NCI-H2029 (cell line): ENCODE measurements at regions not wholly inside any gene's neighbourhood (a gene's known extent, or its start where the extent isn't known, plus 50 kb on each side); places are given as distances from the start of the nearest gene placed in this dataset.

Experiments
- DNase-seq: peaks from one replicate; lab custom pipeline; 2025; lab: John Stamatoyannopoulos, UW

DNA sequence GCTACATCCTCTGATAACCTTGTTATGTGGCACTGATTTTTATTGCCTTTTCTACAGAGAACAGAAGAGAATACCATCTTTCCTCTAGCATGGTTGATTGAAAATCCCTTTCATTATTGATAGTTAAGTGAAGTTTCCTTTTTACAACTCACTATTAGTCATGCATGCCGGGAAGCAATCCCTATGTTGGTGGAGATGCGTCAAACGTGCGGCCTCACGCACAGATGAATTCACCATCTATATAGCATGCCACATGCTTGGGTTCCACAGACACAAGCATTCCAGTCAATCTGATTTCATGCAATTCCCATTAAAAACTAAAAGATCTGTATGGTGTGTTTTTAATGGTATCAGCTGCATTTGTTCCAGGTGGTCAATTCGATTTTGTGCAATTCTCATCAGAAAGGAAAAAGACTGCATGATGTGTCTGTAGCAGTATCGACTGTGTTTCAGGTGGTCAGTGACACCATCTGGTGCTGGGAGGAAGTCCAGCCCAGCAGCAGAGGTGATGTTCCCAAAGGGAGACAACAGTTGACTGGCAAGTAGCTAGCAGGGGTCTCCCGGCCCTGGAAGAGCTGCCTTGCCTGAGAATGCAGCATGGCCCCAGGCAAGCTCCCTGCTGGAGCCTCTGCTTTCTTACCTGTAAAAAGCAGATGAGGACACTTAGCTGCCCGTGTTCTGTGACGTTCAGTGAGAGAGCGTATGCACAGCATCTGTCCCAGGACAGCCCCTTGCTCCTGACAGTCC lies 151.3 kb upstream of the NCK2 start:
- DNase-seq = no peak

DNA sequence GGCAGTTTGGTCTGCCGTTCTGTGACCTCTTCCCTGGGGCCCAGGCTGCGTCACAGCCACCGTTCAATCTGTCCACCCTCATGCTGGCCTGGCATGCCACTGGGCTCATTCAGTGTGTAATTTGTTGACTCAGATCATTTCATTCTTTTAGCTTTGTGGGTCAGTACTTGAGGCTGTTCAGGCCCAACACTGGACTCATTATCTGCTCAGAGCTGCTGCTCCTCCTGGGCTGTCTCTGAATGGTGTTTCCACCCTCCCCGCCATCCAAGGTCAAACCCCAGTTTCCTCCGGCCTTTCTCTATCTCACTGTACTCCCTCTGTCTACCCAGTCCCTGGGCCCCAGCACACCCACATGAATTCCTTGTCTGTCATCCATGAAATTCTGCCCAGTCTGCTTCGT lies 152.4 kb upstream of the NCK2 start:
- DNase-seq = no peak

DNA sequence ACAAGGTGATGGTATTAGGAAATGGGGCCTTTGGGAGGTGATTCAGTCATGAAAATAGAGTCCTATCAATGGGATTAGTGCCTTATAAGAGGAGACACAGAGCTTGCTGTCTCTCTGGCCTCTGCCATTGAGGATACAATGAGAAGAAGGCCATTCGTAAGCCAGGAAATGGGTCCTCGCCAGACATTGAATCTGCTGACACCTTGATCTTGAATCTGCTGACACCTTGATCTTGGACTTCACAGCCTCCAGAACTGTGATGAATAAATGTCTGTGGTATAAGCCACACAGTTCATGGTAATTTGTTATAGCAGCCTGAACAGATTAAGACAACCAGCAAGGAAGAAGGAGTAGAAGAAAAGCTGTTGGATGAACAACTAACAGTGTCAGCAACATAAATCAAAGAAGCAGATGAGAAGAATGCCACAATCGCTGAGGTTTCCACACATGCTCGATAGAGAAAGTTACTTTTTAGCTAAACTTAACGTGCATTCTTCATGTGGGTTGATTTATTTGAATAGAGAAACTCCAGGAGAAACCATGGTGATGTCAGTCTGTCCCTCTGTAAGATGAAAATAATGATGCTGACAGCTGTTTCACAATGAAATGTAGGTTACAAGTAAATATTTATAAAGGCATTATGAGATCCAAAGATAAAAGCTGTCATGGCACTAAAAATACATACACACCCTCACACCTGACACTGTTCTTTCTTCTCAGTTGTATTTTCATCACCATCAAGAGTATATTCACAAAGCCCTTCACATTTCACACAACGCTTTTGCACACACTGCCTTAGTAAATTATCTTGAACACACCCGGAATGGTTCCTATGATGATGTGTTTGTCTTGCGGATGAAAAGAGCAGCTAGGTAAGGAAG lies 153.7 kb upstream of the NCK2 start:
- DNase-seq = peak; percentile 4

DNA sequence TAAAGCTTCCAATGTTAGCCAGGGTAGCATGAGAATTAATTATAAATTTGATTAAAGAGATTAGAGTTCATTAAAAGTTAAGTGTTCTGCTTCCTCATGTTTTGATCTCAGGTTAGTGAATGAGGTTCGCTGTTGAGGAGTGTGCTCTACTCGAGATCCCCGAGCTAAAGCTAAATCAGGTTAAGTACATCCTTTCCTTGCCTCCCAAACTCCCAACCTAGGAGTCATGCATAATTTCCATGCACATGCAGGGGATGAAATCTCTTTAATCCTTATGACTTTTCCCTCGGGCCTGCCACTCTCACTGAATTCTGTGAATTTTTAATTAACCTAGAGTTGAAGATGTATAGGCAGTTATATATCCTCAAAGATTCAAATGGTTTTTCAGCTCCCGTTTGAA lies 156.1 kb upstream of the NCK2 start:
- no peak for DNase-seq

DNA sequence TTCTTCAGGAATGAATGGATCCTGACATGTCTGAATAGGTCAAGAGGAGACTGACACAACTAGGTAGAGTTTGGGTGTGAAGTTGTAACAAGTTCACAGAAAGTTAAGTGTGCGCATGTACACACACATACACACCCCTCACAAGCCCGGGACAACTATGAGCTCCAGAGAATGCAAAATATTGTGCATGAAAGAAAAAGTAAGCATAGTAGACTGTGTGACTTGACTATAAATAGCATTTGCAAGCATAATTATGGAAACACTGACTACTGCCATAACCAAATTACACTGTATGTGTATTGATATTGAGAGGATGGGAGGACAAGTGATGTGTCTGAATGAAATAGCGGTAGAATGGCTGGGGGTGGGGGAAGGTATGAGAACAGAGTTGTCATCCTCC lies 157.1 kb upstream of the NCK2 start:
- DNase-seq = no peak

DNA sequence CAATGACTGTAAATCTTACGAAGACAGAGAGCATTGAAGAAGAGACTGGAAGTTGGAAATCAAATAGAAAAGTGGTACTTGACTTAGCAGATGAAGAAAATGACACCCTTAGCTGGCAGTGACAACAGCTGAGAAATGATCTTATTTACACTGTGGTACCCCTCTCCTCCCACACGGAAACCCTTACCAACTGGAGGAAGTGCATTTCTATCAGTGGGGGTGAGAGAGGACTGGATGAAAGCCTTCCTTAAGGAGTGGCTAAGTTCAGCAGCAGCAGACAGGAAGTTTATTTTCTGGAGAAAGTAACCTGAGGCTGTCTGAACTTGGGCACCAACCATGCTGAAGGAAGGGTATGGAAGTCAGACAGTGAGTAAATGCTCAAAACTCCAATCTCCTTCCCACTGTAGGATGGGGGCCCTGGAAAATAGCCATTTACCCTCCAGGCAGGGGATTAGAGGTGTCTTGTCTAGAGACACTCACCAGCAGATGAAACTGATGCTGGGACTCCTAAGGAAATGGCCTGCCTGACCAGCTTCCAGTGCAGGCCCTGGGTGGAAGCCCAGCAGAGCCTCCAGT lies 160.2 kb upstream of the NCK2 start:
- DNase-seq = no peak

DNA sequence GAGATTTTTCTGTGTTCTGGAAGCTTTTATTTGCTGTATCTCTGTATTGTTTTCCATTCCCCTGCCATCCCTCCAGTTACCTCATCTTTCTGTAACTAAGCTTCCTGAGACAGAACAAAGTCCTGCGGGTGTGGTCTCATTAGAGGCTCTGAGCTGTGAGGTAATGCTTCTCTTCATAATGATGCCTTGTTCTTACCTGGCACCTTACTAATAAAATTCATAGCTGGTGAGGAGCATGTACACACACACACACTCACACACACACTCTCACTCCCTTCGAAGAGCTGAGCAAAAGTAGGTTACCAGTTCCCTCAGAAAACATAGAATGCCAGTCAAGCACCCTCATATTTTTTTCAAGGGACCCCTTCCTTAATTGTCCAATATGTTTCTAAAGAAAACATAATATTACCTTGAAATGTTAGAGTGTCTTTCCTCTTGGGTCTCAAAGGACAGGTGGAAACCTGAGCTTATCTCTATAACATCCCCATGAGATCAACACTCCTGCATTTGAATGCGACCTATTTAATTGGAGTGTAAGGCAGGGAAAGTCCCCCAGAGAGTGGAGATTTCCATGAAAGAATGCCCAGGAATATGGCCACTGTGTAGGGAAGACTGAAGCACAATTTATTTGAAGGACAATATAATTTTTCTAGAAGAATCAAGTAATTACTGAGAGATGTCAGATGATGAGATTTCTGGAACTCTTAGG lies 161.6 kb upstream of the NCK2 start:
- peak; percentile 3 for DNase-seq

DNA sequence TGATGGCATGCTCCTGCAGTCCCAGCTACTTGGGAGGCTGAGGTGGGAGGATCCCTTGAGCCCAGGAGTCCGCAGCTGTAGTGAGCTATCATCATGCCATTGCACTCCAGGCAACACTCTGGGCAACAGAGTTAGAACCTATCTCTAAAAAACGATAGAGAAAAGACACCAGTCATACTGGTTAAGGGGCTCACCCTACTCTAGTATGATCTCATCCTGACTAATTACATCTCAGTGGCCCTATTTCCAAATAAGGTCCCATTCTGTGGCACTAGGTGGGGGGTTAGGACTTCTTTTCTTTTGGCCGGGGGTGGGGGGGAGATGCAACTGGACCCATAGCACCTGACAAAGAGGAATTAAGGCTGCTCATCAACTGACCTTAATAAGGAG lies 163.2 kb upstream of the NCK2 start:
- no peak for DNase-seq

DNA sequence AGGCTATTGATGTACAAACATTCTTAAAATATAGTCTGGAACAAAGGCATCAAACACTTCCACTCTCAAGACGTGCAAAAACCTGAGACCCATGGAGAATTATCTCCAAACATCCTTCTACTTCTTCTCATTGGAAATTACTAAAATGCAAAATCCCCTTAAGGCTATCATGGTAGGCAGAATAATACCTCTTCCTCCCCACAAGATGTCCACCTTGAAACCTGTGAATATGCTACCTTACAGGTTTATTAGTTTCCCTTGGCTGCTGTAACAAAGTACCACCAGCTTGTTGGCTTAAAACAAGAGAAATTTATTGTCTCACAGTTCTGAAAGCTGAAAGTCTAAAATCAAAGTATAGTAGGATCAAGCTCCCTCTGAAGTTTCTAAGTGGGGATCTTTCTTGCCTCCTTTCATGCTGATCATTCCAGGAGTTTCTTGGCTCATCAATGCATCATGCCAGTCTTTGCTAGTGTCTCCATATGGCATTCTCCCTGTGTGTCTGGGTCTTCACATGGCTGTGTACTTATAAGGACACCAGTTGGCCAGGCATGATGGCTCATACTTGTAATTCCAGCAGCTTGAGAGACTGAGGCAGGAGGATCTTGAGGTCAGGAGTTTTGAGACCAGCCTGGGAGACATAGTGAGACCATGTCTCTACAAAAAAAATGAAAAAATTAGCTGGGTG lies 163.7 kb upstream of the NCK2 start:
- no peak for DNase-seq

DNA sequence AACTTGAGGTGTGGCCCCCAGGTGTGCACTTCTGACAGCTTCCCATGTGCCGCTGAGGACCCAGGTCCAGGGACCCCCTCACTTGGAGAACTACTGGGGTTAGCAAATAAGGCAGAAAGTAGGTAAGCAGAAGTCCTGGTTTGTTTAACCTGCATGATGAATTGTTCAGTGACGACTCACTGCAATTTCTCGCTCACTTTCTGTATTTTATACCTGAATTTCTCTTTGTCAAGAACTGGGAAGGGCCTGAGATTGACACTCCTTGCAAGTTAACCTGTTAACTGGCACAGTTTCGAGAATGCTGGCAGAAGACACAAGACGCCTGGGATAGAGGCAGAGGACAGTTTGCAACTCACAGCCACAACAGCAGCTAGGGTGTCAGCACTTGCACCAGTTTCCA lies 164.5 kb upstream of the NCK2 start:
- no peak for DNase-seq

DNA sequence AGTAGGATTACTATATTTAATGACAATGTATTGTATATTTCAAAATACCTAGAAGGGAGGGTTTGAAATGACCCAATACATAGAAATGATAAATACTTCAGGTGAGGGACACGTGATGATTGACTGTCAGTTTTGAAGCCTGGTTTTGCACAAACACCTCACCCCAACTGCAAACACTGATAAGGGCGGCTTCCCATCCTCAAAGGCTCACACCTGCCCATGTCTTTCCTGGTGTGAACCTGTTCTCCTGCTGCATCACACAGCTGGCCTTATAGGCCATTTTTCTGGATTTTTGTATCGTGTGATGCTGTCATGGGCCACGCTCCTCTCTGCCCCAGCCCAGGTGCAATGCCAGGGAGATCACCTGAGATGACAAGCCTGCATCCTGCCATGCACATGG lies 166.5 kb upstream of the NCK2 start:
- no peak for DNase-seq

DNA sequence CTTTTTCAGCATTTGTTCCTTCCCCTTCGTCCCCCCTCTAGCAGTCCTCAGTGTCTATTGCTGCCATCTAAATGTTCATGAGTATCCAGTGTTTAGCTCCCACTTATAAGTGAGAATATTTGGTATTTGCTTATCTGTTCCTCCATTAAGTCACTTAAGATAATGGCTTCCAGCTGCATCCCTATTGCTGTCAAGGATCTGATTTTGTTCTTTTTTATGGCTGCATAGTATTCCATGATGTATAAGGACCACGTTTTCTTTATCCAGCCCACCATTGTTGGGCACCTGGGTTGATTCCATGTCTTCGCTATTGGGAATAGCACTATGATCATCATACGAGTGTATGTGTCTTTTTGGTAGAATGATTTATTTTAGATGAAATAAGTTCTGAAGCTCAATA lies 166.9 kb upstream of the NCK2 start:
- DNase-seq = no peak

DNA sequence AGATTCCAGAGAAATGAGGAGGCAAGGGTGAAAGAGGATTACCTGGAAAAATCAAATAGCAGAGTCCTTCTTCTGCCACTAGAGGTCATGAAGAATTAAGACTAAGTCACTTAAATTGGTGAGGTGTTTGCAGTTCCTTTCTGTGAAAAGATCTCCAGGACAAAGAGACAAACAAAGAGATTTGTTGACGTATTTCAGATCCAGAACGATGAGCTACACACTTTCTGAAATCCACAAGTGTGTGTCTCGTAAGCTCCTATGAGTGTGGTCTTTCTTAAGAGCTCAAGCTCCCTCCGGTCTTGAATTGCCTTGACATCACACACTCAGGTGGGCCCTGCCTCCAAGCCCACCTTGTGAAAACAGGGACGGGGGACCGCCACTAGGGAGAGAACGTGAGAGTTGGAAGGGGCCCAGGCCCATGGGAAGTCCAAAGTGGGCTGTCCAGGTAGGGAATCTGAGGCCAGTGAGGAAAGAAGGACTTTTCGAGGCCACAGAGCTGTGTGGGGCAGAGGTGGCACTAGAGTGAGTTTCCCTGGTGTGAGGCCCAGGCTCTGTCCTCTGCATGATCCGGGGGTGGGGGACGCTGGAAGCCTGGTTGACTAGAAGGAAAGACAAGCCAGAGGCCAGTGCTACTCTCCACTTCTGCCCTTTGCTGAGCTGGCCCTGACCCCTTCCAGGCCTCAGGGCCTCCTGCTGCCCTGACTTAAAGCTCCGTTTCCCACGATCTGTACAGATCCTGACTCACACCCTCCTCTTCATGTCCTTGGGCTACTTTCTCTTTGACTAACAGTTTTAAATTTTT lies 168.1 kb upstream of the NCK2 start:
- DNase-seq = peak; percentile 26

DNA sequence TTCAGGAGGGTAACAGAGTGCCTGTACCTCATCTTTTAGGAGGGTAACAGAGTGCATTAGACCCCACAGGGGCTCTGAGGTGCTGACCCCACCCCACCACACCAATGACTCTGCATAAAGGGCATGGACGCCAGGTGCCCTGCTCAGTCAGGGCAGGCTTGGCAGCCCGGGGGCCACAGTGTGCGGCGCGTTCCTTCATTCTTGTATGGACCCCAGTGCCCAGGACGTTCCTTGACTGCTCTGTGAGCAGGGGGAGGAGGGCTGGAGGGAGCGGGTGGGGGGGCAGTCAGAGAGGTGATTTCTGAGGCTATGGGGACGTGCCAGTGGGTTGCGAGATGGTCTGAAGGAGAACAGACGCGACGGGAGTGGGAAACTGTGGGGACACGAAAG lies 168.7 kb upstream of the NCK2 start:
- no peak for DNase-seq

DNA sequence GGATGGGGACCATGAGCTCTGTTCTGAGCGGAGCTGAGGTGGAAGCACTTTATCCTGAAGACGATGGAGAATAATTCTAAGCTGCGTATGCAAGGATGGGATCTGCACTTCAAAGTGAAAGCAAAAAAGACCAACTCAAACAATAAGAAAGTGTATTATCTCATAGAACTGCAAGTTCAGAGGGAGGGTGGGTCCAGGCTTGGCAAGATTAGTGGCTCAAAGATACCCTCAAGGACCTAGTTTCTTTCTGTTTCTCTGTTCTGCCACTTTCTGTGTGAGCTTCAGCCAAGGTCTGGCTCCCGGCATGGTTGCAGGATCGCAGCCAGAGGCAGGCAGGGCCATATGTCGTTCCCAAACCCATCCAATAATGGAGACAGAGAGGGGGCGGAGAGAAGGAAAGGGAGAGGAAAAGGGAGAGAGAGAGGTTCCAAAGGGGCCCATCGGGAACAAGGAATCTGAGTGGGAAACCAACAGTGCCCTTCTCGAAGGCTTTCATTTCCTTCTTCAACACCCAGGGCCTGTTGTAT lies 169.2 kb upstream of the NCK2 start:
- DNase-seq = no peak

DNA sequence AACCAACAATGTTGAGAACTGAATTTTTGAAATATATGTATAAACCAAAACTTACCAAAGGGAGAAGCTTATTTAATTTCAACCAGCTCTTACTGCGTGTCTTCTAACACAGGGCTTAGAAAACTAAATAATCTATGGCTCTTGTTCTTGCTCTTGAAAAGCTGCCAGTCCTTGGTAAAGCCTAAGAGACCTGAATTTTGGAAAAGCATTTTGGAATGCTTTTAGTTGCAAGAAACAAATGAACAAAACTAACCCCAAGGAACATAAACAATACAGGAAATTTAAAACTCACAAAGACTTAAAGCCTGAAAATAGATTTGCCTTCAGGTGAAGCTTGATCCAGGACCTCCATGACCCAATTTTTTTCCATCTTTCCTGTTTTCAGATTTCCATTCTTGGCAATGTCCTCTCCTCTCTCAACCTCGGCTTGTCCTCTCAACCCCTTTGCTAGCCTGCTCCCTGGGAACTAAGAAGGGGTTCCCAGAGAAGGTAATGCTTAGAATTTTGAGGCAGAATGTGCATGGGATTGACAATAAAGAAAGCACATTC lies 169.8 kb upstream of the NCK2 start:
- no peak for DNase-seq

DNA sequence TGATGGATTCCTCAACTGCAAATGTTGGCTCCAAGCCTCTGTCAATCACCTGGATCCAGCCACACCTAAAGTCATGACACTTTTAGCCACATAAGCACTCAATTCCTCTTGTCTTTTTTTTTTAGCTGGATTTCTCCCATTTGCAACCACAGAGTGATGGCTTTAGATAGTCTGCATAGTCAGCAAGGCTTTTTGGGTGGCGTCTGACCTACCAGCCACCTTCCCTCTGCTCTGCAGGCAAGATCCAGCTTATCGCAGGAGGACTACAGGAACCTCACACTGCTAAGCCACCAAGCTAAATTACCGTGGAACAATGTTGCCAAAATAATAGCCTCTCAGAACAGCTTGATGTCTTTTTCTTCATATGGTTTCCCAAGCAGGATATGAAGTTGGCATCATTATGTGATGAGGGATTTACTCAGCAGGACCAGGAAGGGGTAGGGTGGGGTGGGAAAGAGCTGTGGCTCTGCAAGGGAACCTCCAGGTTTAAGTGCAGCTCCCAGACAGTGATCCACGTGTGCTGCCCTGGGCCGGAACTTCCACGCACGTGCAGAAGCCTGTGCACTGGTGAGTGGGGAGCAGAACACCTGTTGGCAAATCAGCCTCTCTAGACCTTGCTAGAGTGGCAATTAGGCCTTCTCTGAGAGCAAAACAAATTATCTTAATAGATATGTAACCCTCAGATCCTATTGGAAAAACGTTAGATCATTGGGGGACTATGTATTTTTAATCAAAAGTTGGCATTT lies 170.6 kb upstream of the NCK2 start:
- DNase-seq = peak; percentile 27

DNA sequence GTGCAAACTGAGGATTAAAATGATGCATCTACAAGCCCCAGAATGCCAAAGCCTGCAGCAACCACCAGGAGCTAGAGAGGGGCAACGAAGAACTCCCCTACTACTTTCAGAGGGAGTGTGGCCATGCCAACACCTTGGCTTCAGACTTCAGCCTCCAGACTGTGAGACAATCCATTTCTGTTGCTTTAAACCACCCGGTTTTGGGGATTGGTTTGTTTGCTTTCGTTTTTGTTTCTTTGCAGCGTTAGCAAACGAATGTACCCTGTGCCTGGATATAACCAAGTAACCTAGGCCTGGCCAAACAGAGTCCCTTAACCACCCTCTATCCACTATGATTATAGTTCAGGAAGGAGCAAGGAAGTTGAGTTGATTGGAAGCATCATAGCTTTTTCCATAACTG lies 171.2 kb upstream of the NCK2 start:
- DNase-seq = no peak

DNA sequence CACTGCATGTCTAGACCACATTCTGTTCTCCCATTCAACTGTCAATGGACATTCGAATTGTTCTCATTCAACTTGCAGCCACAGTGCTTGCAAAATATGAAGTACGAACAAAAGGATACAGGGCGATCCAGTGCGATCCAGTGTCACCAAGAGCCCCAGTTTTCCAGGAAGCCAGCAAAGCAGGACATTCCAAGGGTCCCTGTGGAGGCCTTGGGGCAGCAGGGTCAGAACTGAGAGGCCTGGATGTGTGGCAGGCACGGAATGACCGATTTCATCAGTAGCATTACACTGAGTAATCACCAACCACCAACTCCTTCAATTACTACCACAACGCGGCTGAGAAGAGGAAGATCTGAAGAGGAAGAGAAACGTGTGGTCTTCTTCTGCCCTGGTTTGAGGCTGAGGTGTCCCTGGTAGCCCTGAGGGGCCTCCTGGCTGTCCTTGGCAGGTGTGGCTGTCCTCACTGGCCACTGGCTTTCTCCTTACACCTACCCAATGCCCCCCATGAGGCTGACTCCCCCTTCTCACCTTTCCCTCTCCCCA lies 172.7 kb upstream of the FHL2 start:
- DNase-seq = no peak

DNA sequence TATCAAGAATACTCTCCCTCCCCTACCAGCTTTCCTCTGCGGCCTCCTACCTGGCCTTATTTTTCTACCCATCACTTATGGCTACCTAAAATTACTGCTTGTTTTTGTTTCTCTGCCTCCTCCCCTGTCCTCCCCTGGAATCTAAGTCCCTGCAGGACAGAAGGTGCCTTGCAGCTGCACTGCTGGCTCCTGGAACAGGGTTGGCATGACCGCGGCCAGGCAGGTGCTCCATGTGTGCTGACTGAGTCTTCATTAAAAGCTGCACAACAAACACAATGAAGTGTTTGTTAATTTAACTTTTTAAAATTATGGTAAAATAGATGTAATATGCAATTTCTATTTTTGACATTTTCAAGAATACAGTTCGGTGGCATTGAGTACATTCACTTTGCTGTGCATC lies 171.9 kb upstream of the FHL2 start:
- no peak for DNase-seq
